ENCODE measurements at regions not wholly inside any gene's neighbourhood (a gene's known extent, or its start where the extent isn't known, plus 50 kb on each side); places are given as distances from the start of the nearest gene placed in this dataset.

DNA sequence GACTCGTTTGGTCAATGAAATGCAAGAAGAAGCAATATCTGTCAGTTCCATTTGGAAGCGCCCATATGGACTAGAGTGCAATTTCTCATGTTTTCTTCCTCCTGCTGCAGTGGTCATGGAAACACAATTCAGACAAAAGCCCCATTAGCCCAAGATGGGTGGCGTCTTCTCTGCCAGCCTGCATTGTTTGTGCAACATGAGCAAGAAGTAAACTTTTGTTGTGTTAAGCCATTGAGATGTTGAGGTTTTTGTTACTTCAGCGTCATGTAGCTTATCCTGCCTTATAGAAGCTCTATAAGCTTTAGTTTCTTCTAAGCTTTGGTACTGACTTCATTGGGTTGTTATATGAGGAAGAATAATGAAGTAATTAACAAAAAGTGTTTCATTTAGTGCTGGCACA is 137.4 kb downstream of the NPIPB5 start:
- TF ChIP-seq EZH2 (optimal IDR thresholded peaks at IDR 0.05; ENCODE audit: low read depth, low read length) (no peak), EZH2phosphoT487 (IDR thresholded peaks at IDR 0.05; ENCODE audit: low read length) (no peak)
- TF ChIP-seq, protein P1, sequence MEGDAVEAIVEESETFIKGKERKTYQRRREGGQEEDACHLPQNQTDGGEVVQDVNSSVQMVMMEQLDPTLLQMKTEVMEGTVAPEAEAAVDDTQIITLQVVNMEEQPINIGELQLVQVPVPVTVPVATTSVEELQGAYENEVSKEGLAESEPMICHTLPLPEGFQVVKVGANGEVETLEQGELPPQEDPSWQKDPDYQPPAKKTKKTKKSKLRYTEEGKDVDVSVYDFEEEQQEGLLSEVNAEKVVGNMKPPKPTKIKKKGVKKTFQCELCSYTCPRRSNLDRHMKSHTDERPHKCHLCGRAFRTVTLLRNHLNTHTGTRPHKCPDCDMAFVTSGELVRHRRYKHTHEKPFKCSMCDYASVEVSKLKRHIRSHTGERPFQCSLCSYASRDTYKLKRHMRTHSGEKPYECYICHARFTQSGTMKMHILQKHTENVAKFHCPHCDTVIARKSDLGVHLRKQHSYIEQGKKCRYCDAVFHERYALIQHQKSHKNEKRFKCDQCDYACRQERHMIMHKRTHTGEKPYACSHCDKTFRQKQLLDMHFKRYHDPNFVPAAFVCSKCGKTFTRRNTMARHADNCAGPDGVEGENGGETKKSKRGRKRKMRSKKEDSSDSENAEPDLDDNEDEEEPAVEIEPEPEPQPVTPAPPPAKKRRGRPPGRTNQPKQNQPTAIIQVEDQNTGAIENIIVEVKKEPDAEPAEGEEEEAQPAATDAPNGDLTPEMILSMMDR (IDR thresholded peaks at IDR 0.05; ENCODE audit: low read length), result no peak

Data from MM.1S (cell line).